ENCODE measurements at regions not wholly inside any gene's neighbourhood (a gene's known extent, or its start where the extent isn't known, plus 50 kb on each side); places are given as distances from the start of the nearest gene placed in this dataset.
"Not testable (repeated sequence)": the region's sequence is repeated elsewhere in the genome, so short reads cannot be mapped to it uniquely, and the experiment has no call there.

GRCh38 chr1:157399343-157399983, 152.9 kb downstream of the FCRL5 start:
- peaks cover 22% of the 10 kb centered on the region for H3K4me1 ChIP-seq (ENCODE audit: control insufficient read depth, insufficient read depth, low read length, poor library complexity, severe bottlenecking)

GRCh38 chr1:157390651-157391050, 161.7 kb downstream of the FCRL5 start:
- no peak overlapping the region for H3K4me3 ChIP-seq (ENCODE audit: extremely low read depth, insufficient read depth, low read length, poor library complexity, severe bottlenecking)
- peaks cover 16% of the 10 kb centered on the region for H3K4me1 ChIP-seq (ENCODE audit: control insufficient read depth, insufficient read depth, low read length, poor library complexity, severe bottlenecking)
- H3K36me3 ChIP-seq (ENCODE audit: control insufficient read depth, insufficient read depth, low read length): no peaks in the 10 kb centered on the region
- peak overlapping the region; percentile 87 for H3K27ac ChIP-seq (ENCODE audit: low read depth, low read length, severe bottlenecking)
- H3K9me3 ChIP-seq (ENCODE audit: control insufficient read depth, low read length): peaks cover 4% of the 10 kb centered on the region
- 0 to 70% methylated on average over 1 to 3 of the region's 6 CpGs for WGBS, 2 experiments (ENCODE audit: insufficient coverage in 2 of 2)

More at GRCh38 chr1:157399343-157399983, 152.9 kb downstream of the FCRL5 start:
- Histone ChIP-seq H3K4me3 (ENCODE audit: extremely low read depth, insufficient read depth, low read length, poor library complexity, severe bottlenecking) (no peak overlapping the region), H3K27ac (ENCODE audit: low read depth, low read length, severe bottlenecking) (no peak overlapping the region), H3K9me3 (ENCODE audit: control insufficient read depth, low read length) (no peaks in the 10 kb centered on the region), H3K36me3 (ENCODE audit: control insufficient read depth, insufficient read depth, low read length) (no peaks in the 10 kb centered on the region)
- 100% methylated on average over 1 to 2 of the region's 3 CpGs for WGBS, 2 experiments (ENCODE audit: insufficient coverage in 2 of 2)

DNA sequence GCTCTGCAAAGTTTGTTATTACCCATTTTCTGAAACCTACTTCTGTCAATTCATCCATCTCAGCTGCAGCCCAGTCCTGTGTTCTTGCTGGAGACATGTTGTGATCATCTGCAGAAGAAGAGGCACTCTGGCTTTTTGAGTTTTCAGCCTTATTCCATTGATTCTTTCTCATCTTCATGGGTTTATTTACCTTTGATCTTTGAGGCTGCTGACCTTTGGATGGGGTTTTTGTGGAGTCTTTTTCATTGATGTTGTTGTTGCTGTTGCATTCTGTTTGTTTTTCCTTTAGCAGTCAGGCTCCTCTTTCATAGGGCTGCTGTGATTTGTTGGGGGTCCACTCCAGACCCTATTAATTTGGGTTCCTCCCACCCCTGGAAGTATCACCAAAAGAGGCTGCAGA, 164.3 kb downstream of the FCRL5 start:
- H3K4me3 ChIP-seq (ENCODE audit: extremely low read depth, insufficient read depth, low read length, poor library complexity, severe bottlenecking): no peak overlapping the region
- no peaks in the 10 kb centered on the region for H3K36me3 ChIP-seq (ENCODE audit: control insufficient read depth, insufficient read depth, low read length)

GRCh38 chr1:157384258-157384657, 168.1 kb downstream of the FCRL5 start:
- no CpG with 5 or more reads among the region's 2 CpGs for WGBS, 2 experiments (ENCODE audit: insufficient coverage in 2 of 2)
- Histone ChIP-seq H3K4me3 (ENCODE audit: extremely low read depth, insufficient read depth, low read length, poor library complexity, severe bottlenecking) (no peak overlapping the region), H3K4me1 (ENCODE audit: control insufficient read depth, insufficient read depth, low read length, poor library complexity, severe bottlenecking) (no peaks in the 10 kb centered on the region)

More for the DNA sequence above, 164.3 kb downstream of the FCRL5 start:
- no peak overlapping the region for H3K27ac ChIP-seq (ENCODE audit: low read depth, low read length, severe bottlenecking)
- peaks cover 4% of the 10 kb centered on the region for H3K9me3 ChIP-seq (ENCODE audit: control insufficient read depth, low read length)
- peaks cover 16% of the 10 kb centered on the region for H3K4me1 ChIP-seq (ENCODE audit: control insufficient read depth, insufficient read depth, low read length, poor library complexity, severe bottlenecking)

GRCh38 chr1:157382351-157382750, 170.0 kb downstream of the FCRL5 start:
- Histone ChIP-seq H3K4me3 (ENCODE audit: extremely low read depth, insufficient read depth, low read length, poor library complexity, severe bottlenecking) (no peak overlapping the region), H3K36me3 (ENCODE audit: control insufficient read depth, insufficient read depth, low read length) (no peaks in the 10 kb centered on the region), H3K9me3 (ENCODE audit: control insufficient read depth, low read length) (no peaks in the 10 kb centered on the region), H3K27ac (ENCODE audit: low read depth, low read length, severe bottlenecking) (no peak overlapping the region), H3K4me1 (ENCODE audit: control insufficient read depth, insufficient read depth, low read length, poor library complexity, severe bottlenecking) (no peaks in the 10 kb centered on the region)
- WGBS, 2 experiments (ENCODE audit: insufficient coverage in 2 of 2): no CpG with 5 or more reads among the region's 1 CpG

More at GRCh38 chr1:157384258-157384657, 168.1 kb downstream of the FCRL5 start:
- H3K36me3 ChIP-seq (ENCODE audit: control insufficient read depth, insufficient read depth, low read length): no peaks in the 10 kb centered on the region
- H3K27ac ChIP-seq (ENCODE audit: low read depth, low read length, severe bottlenecking): no peak overlapping the region
- no peaks in the 10 kb centered on the region for H3K9me3 ChIP-seq (ENCODE audit: control insufficient read depth, low read length)

DNA sequence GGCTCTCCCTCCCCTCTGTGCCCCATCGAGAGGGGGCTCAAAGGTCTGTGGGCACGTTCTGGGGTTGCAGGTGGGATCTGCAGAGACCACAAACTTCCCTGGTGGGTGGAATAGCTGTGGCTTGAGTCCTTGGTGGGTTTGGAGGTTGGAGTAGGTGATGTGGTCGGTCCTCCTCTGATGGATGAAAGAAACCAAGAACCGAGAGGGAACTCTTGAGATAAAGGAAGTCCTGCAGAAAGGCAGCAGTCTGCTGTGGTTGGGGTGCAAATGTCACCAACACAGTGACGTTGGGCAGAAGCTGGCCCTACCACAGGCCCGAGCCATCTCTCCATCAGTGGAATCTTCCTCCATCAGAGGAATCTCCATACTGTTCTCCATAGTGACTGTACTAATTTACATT, 171.8 kb downstream of the FCRL5 start:
- H3K36me3 ChIP-seq (ENCODE audit: control insufficient read depth, insufficient read depth, low read length): no peaks in the 10 kb centered on the region
- no peaks in the 10 kb centered on the region for H3K4me1 ChIP-seq (ENCODE audit: control insufficient read depth, insufficient read depth, low read length, poor library complexity, severe bottlenecking)
- 82 to 94% methylated on average over 5 of the region's 6 CpGs for WGBS, 2 experiments (ENCODE audit: insufficient coverage in 2 of 2)
- no peak overlapping the region for H3K27ac ChIP-seq (ENCODE audit: low read depth, low read length, severe bottlenecking)
- H3K4me3 ChIP-seq (ENCODE audit: extremely low read depth, insufficient read depth, low read length, poor library complexity, severe bottlenecking): no peak overlapping the region
- H3K9me3 ChIP-seq (ENCODE audit: control insufficient read depth, low read length): no peaks in the 10 kb centered on the region

GRCh38 chr1:157377280-157377713, 175.0 kb downstream of the FCRL5 start:
- H3K36me3 ChIP-seq (ENCODE audit: control insufficient read depth, insufficient read depth, low read length); H3K4me3 ChIP-seq (ENCODE audit: extremely low read depth, insufficient read depth, low read length, poor library complexity, severe bottlenecking); H3K9me3 ChIP-seq (ENCODE audit: control insufficient read depth, low read length); H3K27ac ChIP-seq (ENCODE audit: low read depth, low read length, severe bottlenecking); H3K4me1 ChIP-seq (ENCODE audit: control insufficient read depth, insufficient read depth, low read length, poor library complexity, severe bottlenecking): not testable (repeated sequence)
- WGBS, 2 experiments (ENCODE audit: insufficient coverage in 2 of 2): 47 to 65% methylated on average over 4 to 5 of the region's 8 CpGs

DNA sequence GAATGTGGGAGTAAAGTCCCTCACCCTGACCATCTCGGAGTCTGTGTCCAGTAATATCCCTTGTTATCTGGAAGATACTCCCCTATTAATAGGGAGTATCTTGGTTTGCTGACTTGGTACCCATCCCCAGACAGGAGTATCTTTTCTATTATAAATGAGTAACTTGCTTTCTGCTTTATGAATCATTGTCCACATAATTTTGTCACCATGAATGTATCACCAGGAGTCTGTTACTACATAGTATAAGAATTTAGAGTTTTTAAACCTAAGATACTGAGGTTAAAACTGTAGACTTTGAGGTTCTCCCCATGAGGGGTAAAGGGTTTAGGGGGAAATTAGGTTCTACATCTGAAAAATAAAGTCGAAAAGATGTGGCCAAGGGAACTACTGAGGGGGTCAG, 175.6 kb downstream of the FCRL5 start:
- Histone ChIP-seq H3K4me3 (ENCODE audit: extremely low read depth, insufficient read depth, low read length, poor library complexity, severe bottlenecking) (no peak overlapping the region), H3K4me1 (ENCODE audit: control insufficient read depth, insufficient read depth, low read length, poor library complexity, severe bottlenecking) (peaks cover 4% of the 10 kb centered on the region), H3K36me3 (ENCODE audit: control insufficient read depth, insufficient read depth, low read length) (no peaks in the 10 kb centered on the region), H3K27ac (ENCODE audit: low read depth, low read length, severe bottlenecking) (no peak overlapping the region), H3K9me3 (ENCODE audit: control insufficient read depth, low read length) (no peaks in the 10 kb centered on the region)
- WGBS, 2 experiments (ENCODE audit: insufficient coverage in 2 of 2): 58% methylated on average over 1 of the region's 2 CpGs; no CpG with 5 or more reads in 1 of the 2 experiments

GRCh38 chr1:157372311-157372710, 180.0 kb downstream of the FCRL5 start:
- 100% methylated on average over 1 of the region's 2 CpGs for WGBS, 2 experiments (ENCODE audit: insufficient coverage in 2 of 2)
- H3K4me3 ChIP-seq (ENCODE audit: extremely low read depth, insufficient read depth, low read length, poor library complexity, severe bottlenecking); H3K4me1 ChIP-seq (ENCODE audit: control insufficient read depth, insufficient read depth, low read length, poor library complexity, severe bottlenecking); H3K36me3 ChIP-seq (ENCODE audit: control insufficient read depth, insufficient read depth, low read length); H3K9me3 ChIP-seq (ENCODE audit: control insufficient read depth, low read length): not testable (repeated sequence)
- H3K27ac ChIP-seq (ENCODE audit: low read depth, low read length, severe bottlenecking): peak overlapping the region; percentile 16

DNA sequence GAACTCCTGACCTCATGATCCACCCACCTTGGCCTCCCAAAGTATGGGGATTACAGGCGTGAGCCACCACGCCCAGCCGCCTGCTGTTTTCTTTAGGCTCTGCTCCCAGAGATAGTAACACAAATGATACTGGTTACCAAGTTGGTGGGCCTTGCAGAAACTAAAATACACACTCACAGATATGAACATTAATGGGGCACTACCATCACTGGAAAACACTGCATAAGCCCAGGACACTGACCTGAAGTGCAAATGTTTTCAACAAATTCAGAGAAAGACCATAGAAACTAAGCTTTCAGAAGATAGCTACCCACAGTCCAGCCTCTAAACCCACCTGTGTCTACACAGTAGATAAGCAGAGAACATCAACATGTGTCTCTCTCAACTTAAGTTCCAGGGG, 180.5 kb downstream of the FCRL5 start:
- Histone ChIP-seq H3K36me3 (ENCODE audit: control insufficient read depth, insufficient read depth, low read length) (no peaks in the 10 kb centered on the region), H3K27ac (ENCODE audit: low read depth, low read length, severe bottlenecking) (peak overlapping the region; percentile 16), H3K9me3 (ENCODE audit: control insufficient read depth, low read length) (no peaks in the 10 kb centered on the region), H3K4me3 (ENCODE audit: extremely low read depth, insufficient read depth, low read length, poor library complexity, severe bottlenecking) (no peak overlapping the region), H3K4me1 (ENCODE audit: control insufficient read depth, insufficient read depth, low read length, poor library complexity, severe bottlenecking) (peaks cover 4% of the 10 kb centered on the region)
- 96 to 100% methylated on average over 1 to 3 of the region's 3 CpGs for WGBS, 2 experiments (ENCODE audit: insufficient coverage in 2 of 2)

DNA sequence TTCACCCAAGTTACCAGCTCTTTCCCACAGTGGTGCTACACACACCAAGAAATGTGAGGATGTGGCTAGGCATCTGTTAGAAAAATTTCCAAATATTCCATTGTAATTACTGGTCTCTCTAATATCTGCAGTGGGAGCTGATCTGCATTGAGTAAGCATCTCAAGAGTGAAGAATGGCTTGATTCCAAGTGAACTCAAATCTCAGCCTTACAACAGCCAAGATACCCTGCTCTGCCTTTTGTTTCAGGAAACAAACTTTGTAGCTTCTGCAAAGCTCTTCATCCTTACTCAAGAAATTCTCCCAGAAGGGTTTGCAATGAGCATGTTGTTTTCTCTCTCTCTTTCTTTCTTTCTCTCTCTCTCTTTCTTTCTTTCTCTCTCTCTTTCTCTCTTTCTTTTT, 181.1 kb downstream of the FCRL5 start:
- Histone ChIP-seq H3K36me3 (ENCODE audit: control insufficient read depth, insufficient read depth, low read length) (no peaks in the 10 kb centered on the region), H3K9me3 (ENCODE audit: control insufficient read depth, low read length) (no peaks in the 10 kb centered on the region), H3K27ac (ENCODE audit: low read depth, low read length, severe bottlenecking) (no peak overlapping the region), H3K4me3 (ENCODE audit: extremely low read depth, insufficient read depth, low read length, poor library complexity, severe bottlenecking) (no peak overlapping the region), H3K4me1 (ENCODE audit: control insufficient read depth, insufficient read depth, low read length, poor library complexity, severe bottlenecking) (peaks cover 4% of the 10 kb centered on the region)

All from mesodermal cell (in vitro differentiated cells).